GM18502 (cell line): ENCODE measurements at regions not wholly inside any gene's neighbourhood (a gene's known extent, or its start where the extent isn't known, plus 50 kb on each side); places are given as distances from the start of the nearest gene placed in this dataset.
"Not testable (repeated sequence)": the region's sequence is repeated elsewhere in the genome, so short reads cannot be mapped to it uniquely, and the experiment has no call there.

Experiments used
- ATAC-seq: cut with Tn5 transposase; IDR thresholded peaks from one replicate; pipeline ENCODE4 v1.9.1; 2021; ENCODE audit warnings: mild to moderate bottlenecking; ENCODE audit not compliant: unreplicated experiment, poor library complexity

GRCh38 chrX:94302446-94302845 is 628.4 kb downstream of the FAM133A start:
- ATAC-seq, result no peak

GRCh38 chrX:94329182-94329581 is 655.2 kb downstream of the FAM133A start:
- no peak for ATAC-seq

GRCh38 chrX:94341730-94342129 is 667.7 kb downstream of the FAM133A start:
- not testable (repeated sequence) for ATAC-seq

- no peak for ATAC-seq
Measured at GRCh38 chrX:94361241-94361640, 687.2 kb downstream of the FAM133A start.

GRCh38 chrX:94365736-94366135 is 691.7 kb downstream of the FAM133A start:
- ATAC-seq, result no peak

GRCh38 chrX:94366616-94367015 is 692.6 kb downstream of the FAM133A start:
- no peak for ATAC-seq

- ATAC-seq, result no peak
Measured at GRCh38 chrX:94389044-94389443, 715.0 kb downstream of the FAM133A start.

GRCh38 chrX:94400488-94400887 is 726.5 kb downstream of the FAM133A start:
- peak; percentile 96 for ATAC-seq

- peak; percentile 2 for ATAC-seq
Measured at GRCh38 chrX:94401426-94401825, 727.4 kb downstream of the FAM133A start.

GRCh38 chrX:94414746-94415145 is 740.7 kb downstream of the FAM133A start:
- ATAC-seq, result no peak

- no peak for ATAC-seq
Measured at GRCh38 chrX:94418065-94418464, 744.1 kb downstream of the FAM133A start.

GRCh38 chrX:94424456-94424855 is 750.5 kb downstream of the FAM133A start:
- ATAC-seq, result no peak

- no peak for ATAC-seq
Measured at GRCh38 chrX:94430091-94430490, 756.1 kb downstream of the FAM133A start.

GRCh38 chrX:94435799-94436198 is 761.8 kb downstream of the FAM133A start:
- ATAC-seq, result no peak

GRCh38 chrX:94454159-94454558 is 780.2 kb downstream of the FAM133A start:
- ATAC-seq, result no peak

- no peak for ATAC-seq
Measured at GRCh38 chrX:94454606-94455005, 780.6 kb downstream of the FAM133A start.

GRCh38 chrX:94455782-94456181 is 781.8 kb downstream of the FAM133A start:
- ATAC-seq, result no peak

GRCh38 chrX:94492541-94492940 is 818.5 kb downstream of the FAM133A start:
- no peak for ATAC-seq

GRCh38 chrX:94493405-94493804 is 819.4 kb downstream of the FAM133A start:
- ATAC-seq, result no peak

GRCh38 chrX:94511564-94511963 is 837.6 kb downstream of the FAM133A start:
- ATAC-seq, result no peak

GRCh38 chrX:94515009-94515408 is 841.0 kb downstream of the FAM133A start:
- no peak for ATAC-seq

GRCh38 chrX:94524867-94525266 is 850.9 kb downstream of the FAM133A start:
- peak; percentile 64 for ATAC-seq

- no peak for ATAC-seq
Measured at GRCh38 chrX:94545722-94546121, 871.7 kb downstream of the FAM133A start.
